H1 (cell line): ENCODE measurements at regions not wholly inside any gene's neighbourhood (a gene's known extent, or its start where the extent isn't known, plus 50 kb on each side); places are given as distances from the start of the nearest gene placed in this dataset.

Experiments used
- ATF2 ChIP-seq: IDR thresholded peaks from 2 replicates; pipeline ENCODE4 v1.6.1; 2012; ENCODE audit warnings: low read length, inconsistent platforms
- CHD1 ChIP-seq: IDR thresholded peaks from 2 replicates; pipeline ENCODE4 v1.6.1; 2012; ENCODE audit warnings: low read depth, low read length, improper control_type of control experiment
- KDM5A ChIP-seq: fragments of 200-600 bp; IDR thresholded peaks from 2 replicates; pipeline ENCODE4 v1.7.1; 2012; ENCODE audit warnings: mild to moderate bottlenecking, low read length, inconsistent platforms, mixed read lengths
- MAFK ChIP-seq: IDR thresholded peaks from 2 replicates; pipeline ENCODE4 v1.6.1; 2012; ENCODE audit warnings: low read depth, mild to moderate bottlenecking, improper control_type of control experiment, low read length
- NRF1 ChIP-seq: IDR thresholded peaks from 2 replicates; pipeline ENCODE4 v1.6.1; 2011; ENCODE audit warnings: mild to moderate bottlenecking, low read depth, low read length, improper control_type of control experiment
- POLR2A ChIP-seq, 2 experiments: IDR thresholded peaks; 1 replicate in 1 of 2; 2 replicates in 1 of 2; pipeline ENCODE4 v1.6.1; 2011; ENCODE audit warnings: low read depth in 2 of 2, low read length in 2 of 2, mild to moderate bottlenecking in 2 of 2; ENCODE audit errors: control extremely low read depth in 1 of 2
- RAD21 ChIP-seq, 2 experiments: IDR thresholded peaks in 1 of 2; conservative IDR thresholded peaks in 1 of 2; 2 replicates each; pipeline ENCODE4 v1.6.1; 2011; ENCODE audit warnings: low read depth in 2 of 2, low read length in 2 of 2, improper control_type of control experiment in 1 of 2, inconsistent platforms in 1 of 2, mild to moderate bottlenecking in 1 of 2, moderate library complexity in 1 of 2
- YY1 ChIP-seq: IDR thresholded peaks from 2 replicates; pipeline ENCODE4 v1.6.1; 2011; ENCODE audit warnings: low read depth, mild to moderate bottlenecking, low read length

GRCh38 chr3:194221336-194221735, 85.4 kb downstream of the HES1 start (continued):
- TF ChIP-seq NRF1 (no peak), CHD1 (no peak), ATF2 (no peak), MAFK (no peak), YY1 (no peak), POLR2A (IDR thresholded peaks at IDR 0.05; ENCODE audit: control extremely low read depth in 1 of 2, low read depth in 2 of 2, low read length in 2 of 2) (no peak), KDM5A (no peak), RAD21 (IDR thresholded peaks at IDR 0.05 in 1 of 2, conservative IDR thresholded peaks at IDR 0.05 in 1 of 2; ENCODE audit: low read depth in 2 of 2, low read length in 2 of 2) (no peak)
